ENCODE measurements at regions not wholly inside any gene's neighbourhood (a gene's known extent, or its start where the extent isn't known, plus 50 kb on each side); places are given as distances from the start of the nearest gene placed in this dataset.

DNA sequence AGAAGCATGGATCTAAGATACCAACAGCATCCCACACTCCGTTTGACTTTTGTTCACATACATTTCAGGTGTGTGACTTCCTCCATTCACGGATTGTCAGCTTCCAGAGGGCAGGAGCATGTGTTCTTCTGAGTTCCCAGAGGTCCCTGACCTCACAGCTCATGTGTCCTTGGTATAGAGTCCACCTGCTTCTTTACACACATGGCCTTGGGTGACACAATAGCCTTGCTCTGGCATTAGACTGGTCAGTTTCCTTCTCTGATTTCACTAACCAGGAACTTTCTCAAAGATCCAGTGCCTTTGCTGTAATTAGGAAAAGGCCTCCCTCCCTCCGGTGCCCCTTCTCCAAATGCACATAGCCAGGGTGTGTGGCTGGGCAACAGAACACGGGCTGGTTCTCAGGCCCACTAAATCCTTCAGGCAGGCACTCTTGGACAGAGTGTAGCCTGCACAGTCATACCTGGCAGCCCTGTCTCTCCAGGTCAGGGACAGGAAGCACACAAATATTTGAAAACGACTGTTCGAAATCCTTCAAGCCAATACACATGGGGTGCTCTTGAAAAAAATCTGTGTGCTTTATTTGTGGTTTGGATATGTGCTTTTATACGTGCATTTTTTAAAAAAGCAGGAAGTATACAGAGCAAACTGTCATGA lies 81.1 kb downstream of the TRIM42 start (continued):
- TF ChIP-seq, protein P1, sequence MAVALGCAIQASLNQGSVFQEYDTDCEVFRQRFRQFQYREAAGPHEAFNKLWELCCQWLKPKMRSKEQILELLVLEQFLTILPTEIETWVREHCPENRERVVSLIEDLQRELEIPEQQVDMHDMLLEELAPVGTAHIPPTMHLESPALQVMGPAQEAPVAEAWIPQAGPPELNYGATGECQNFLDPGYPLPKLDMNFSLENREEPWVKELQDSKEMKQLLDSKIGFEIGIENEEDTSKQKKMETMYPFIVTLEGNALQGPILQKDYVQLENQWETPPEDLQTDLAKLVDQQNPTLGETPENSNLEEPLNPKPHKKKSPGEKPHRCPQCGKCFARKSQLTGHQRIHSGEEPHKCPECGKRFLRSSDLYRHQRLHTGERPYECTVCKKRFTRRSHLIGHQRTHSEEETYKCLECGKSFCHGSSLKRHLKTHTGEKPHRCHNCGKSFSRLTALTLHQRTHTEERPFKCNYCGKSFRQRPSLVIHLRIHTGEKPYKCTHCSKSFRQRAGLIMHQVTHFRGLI (tag by site-specific recombination; IDR thresholded peaks at IDR 0.05) = no peak
- no peak for TF ChIP-seq ZNF155 (tag by site-specific recombination; IDR thresholded peaks at IDR 0.05)
- TF ChIP-seq ZNF585B (tag by site-specific recombination; IDR thresholded peaks at IDR 0.05) = no peak

DNA sequence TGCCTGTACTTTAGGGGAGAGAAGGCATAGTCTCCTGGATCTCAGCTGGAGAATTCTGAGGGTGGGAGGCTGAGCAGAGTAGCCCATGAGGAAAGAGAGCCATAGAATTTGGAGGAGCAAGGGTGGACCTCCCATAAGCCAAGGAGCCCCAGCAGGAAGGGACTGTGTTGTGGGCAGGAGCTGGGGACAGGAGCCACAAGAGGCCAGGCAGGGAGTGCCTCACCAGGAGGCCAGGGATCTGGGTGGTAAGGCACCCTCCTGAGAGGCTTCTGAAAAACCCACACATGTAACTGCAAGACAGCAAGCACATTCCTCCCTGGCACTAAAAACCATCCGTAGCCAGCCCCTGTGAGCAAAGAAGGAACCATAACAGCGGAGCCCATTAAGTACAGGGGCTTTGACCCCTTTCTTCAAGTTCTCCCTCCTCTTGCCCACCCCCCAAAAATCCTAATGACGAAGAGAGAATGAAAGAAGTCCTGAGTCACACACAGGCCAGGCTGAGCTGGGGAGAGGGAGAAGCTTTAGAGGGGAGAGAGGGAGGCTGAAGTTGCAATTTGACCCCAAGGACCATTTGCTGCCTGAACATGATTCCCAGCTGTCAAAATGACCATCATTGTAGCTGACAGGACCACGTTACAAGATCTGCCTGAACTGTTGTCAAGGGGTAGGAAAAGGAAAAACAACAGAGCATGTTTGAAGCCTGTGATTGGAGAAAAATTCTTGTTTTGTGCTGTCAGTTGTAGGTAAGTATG lies 82.6 kb downstream of the TRIM42 start:
- H3K4me3 ChIP-seq (ENCODE audit: low read depth, low read length) = no peak overlapping the region
- H3K27ac ChIP-seq (ENCODE audit: extremely low read depth, low read depth, low read length) = no peak overlapping the region
- CTCF ChIA-PET = no interaction called here
- H3K36me3 ChIP-seq (ENCODE audit: control insufficient read depth in 2 of 2, insufficient read depth in 1 of 2, low read length in 2 of 2) = no peaks in the 10 kb centered on the region
- H3K9me3 ChIP-seq (ENCODE audit: control insufficient read depth, insufficient read depth, low read depth, low read length) = no peaks in the 10 kb centered on the region
- POLR2A ChIA-PET = no interaction called here
- no peaks in the 10 kb centered on the region for H3K4me1 ChIP-seq (ENCODE audit: control insufficient read depth, insufficient read depth, low read length)
- TF ChIP-seq ZFHX2 (tag by site-specific recombination; conservative IDR thresholded peaks at IDR 0.05) (no peak), ZNF155 (tag by site-specific recombination; IDR thresholded peaks at IDR 0.05) (no peak), ZNF529 (tag by site-specific recombination; IDR thresholded peaks at IDR 0.05; ENCODE audit: insufficient replicate concordance) (no peak), ZIC2 (tag by site-specific recombination; IDR thresholded peaks at IDR 0.05) (0 out of 2 replicates have a peak, but pooled peaks have one; percentile 18)
- TF ChIP-seq, protein P1 (tag by site-specific recombination; IDR thresholded peaks at IDR 0.05) = no peak

DNA sequence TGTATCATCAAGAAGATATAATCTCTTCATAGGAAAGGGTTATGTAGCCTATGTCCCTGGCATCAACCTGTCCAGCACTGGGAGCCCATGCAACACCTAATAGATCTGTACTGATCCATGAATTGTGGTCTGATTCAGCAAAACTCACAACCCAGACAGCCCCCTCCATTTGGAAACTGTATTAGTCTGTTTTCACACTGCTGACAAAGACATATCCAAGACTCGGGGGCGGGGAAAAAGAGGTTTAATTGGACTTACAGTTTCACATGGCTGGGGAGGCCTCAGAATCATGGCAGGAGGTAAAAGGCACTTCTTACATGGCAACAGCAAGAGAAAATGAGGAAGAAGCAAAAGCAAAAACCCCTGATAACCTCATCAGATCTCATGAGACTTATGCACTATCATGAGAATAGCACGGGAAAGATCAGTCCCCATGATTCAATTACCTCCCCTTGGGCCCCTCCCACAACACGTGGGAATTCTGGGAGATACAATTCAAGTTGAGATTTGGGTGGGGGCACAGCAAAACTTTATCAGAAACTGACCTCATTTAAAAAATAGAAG lies 83.3 kb downstream of the TRIM42 start:
- POLR2A ChIA-PET = no interaction called here
- no peaks in the 10 kb centered on the region for H3K9me3 ChIP-seq (ENCODE audit: control insufficient read depth, insufficient read depth, low read depth, low read length)

DNA sequence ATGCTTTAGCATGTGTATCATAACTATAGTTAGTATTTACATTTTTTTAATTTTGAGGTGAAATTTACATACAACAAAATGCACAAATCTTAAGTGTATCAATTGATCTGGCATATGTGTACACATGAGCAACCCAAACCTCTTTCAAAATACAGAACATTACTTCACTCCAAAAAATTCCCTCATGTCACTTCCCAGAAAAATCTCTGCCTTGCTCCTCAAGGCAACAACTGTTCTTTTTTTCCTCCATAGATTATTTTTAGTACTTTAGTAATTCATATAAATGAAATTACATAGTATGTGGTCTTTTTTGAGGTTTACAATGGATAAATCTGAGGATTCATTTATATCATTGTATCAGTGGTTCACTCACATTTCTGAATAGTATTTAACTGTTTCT lies 84.9 kb downstream of the TRIM42 start:
- Histone ChIP-seq H3K4me3 (ENCODE audit: low read depth, low read length) (no peak overlapping the region), H3K36me3 (ENCODE audit: control insufficient read depth in 2 of 2, insufficient read depth in 1 of 2, low read length in 2 of 2) (no peaks in the 10 kb centered on the region), H3K4me1 (ENCODE audit: control insufficient read depth, insufficient read depth, low read length) (no peaks in the 10 kb centered on the region), H3K27ac (ENCODE audit: extremely low read depth, low read depth, low read length) (no peak overlapping the region), H3K9me3 (ENCODE audit: control insufficient read depth, insufficient read depth, low read depth, low read length) (no peaks in the 10 kb centered on the region)
- ChIA-PET CTCF (interaction anchor here (0.7 kb wide), 1 partner anchor 1369 kb away, joined by 3 read pairs; no protein-coding TSS in a partner anchor), POLR2A (no interaction called here)
- TF ChIP-seq KLF7 (tag by site-specific recombination; IDR thresholded peaks at IDR 0.05; ENCODE audit: borderline replicate concordance) (no peak), ZNF654 (tag by site-specific recombination; IDR thresholded peaks at IDR 0.05; ENCODE audit: low read depth) (no peak), ZNF24 (tag by site-specific recombination; IDR thresholded peaks at IDR 0.05) (no peak)

More for the DNA sequence above, 83.3 kb downstream of the TRIM42 start:
- Histone ChIP-seq H3K4me3 (ENCODE audit: low read depth, low read length) (no peak overlapping the region), H3K27ac (ENCODE audit: extremely low read depth, low read depth, low read length) (no peak overlapping the region), H3K4me1 (ENCODE audit: control insufficient read depth, insufficient read depth, low read length) (no peaks in the 10 kb centered on the region), H3K36me3 (ENCODE audit: control insufficient read depth in 2 of 2, insufficient read depth in 1 of 2, low read length in 2 of 2) (no peaks in the 10 kb centered on the region)
- no peak for TF ChIP-seq HOXC10 (CRISPR knock-in tag; IDR thresholded peaks at IDR 0.05)
- TF ChIP-seq ZNF24 (tag by site-specific recombination; IDR thresholded peaks at IDR 0.05) = no peak
- CTCF ChIA-PET = no interaction called here

DNA sequence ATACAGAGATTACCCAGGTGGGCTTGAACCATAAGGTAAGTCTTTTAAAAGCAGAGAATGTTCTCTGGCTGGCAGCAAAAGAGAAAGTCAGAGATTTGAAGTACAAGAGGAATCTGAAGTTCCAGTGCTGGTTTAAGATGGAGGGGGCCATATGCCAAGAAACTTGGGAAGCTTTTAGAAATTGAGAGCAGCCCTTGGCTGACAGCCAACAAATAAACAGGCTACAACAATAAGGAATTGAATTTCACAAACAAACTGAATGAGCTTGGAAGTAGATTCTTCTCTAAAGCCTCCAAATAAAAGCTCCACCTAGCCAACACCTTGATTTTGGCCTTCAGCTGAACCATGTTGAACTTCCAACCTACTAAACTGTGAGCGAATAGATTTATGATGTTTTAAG lies 85.7 kb downstream of the TRIM42 start:
- Histone ChIP-seq H3K4me1 (ENCODE audit: control insufficient read depth, insufficient read depth, low read length) (no peaks in the 10 kb centered on the region), H3K9me3 (ENCODE audit: control insufficient read depth, insufficient read depth, low read depth, low read length) (no peaks in the 10 kb centered on the region), H3K4me3 (ENCODE audit: low read depth, low read length) (no peak overlapping the region), H3K27ac (ENCODE audit: extremely low read depth, low read depth, low read length) (no peak overlapping the region), H3K36me3 (ENCODE audit: control insufficient read depth in 2 of 2, insufficient read depth in 1 of 2, low read length in 2 of 2) (no peaks in the 10 kb centered on the region)
- POLR2A ChIA-PET = no interaction called here
- CTCF ChIA-PET = interaction anchor here (0.7 kb wide), 1 partner anchor 1370 kb away, joined by 3 read pairs; no protein-coding TSS in a partner anchor
- TF ChIP-seq ZXDB (tag by site-specific recombination; IDR thresholded peaks at IDR 0.05) = no peak
- TF ChIP-seq, protein P2, sequence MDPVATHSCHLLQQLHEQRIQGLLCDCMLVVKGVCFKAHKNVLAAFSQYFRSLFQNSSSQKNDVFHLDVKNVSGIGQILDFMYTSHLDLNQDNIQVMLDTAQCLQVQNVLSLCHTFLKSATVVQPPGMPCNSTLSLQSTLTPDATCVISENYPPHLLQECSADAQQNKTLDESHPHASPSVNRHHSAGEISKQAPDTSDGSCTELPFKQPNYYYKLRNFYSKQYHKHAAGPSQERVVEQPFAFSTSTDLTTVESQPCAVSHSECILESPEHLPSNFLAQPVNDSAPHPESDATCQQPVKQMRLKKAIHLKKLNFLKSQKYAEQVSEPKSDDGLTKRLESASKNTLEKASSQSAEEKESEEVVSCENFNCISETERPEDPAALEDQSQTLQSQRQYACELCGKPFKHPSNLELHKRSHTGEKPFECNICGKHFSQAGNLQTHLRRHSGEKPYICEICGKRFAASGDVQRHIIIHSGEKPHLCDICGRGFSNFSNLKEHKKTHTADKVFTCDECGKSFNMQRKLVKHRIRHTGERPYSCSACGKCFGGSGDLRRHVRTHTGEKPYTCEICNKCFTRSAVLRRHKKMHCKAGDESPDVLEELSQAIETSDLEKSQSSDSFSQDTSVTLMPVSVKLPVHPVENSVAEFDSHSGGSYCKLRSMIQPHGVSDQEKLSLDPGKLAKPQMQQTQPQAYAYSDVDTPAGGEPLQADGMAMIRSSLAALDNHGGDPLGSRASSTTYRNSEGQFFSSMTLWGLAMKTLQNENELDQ (tag by site-specific recombination; IDR thresholded peaks at IDR 0.05; ENCODE audit: low read depth) = no peak
- no peak for TF ChIP-seq ZNF626 (tag by site-specific recombination; IDR thresholded peaks at IDR 0.05)
- TF ChIP-seq, protein P3, sequence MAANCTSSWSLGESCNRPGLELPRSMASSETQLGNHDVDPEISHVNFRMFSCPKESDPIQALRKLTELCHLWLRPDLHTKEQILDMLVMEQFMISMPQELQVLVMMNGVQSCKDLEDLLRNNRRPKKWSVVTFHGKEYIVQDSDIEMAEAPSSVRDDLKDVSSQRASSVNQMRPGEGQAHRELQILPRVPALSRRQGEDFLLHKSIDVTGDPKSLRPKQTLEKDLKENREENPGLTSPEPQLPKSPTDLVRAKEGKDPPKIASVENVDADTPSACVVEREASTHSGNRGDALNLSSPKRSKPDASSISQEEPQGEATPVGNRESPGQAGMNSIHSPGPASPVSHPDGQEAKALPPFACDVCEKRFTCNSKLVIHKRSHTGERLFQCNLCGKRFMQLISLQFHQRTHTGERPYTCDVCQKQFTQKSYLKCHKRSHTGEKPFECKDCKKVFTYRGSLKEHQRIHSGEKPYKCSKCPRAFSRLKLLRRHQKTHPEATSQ (tag by site-specific recombination; IDR thresholded peaks at IDR 0.05) = no peak
- no peak for TF ChIP-seq KLF9 (tag by site-specific recombination; IDR thresholded peaks at IDR 0.05; ENCODE audit: low read depth)

Measured in HEK293 (cell line).